HG03039 (cell line): ENCODE measurements at regions not wholly inside any gene's neighbourhood (a gene's known extent, or its start where the extent isn't known, plus 50 kb on each side); places are given as distances from the start of the nearest gene placed in this dataset.
"Not testable (repeated sequence)": the region's sequence is repeated elsewhere in the genome, so short reads cannot be mapped to it uniquely, and the experiment has no call there.

ENCODE experiments used
- ATAC-seq: cut with Tn5 transposase; IDR thresholded peaks from one replicate; pipeline ENCODE4 v1.9.1; 2021; ENCODE audit warnings: mild to moderate bottlenecking, moderate library complexity; ENCODE audit not compliant: unreplicated experiment

- peak; percentile 65 for ATAC-seq
Measured at GRCh38 chr12:47312808-47313426, 233.2 kb upstream of the AMIGO2 start.

- no peak for ATAC-seq
Measured at GRCh38 chr12:47312147-47312546, 232.4 kb upstream of the AMIGO2 start.

- no peak for ATAC-seq
Measured at GRCh38 chr12:47311568-47311967, 231.8 kb upstream of the AMIGO2 start.

DNA sequence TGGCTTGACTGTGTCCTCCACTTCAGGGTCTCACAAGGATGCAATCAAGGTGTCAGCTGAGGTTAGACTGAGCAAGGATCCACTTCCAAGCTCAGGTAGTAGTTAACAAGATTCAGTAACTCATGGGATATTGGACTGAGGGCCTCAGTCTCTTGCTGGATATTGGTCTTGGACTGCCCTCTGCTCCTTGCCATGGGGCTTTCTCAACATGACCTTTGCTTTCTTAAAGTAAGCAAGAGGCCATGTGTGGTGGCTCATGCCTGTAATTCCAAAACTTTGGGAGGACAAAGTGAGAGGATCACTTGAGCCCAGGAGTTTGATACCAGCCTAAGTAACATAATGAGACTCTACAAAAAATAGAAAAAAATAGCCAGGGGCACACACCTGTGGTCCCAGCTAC is 231.3 kb upstream of the AMIGO2 start:
- no peak for ATAC-seq

- no peak for ATAC-seq
Measured at GRCh38 chr12:47308672-47309071, 228.9 kb upstream of the AMIGO2 start.

GRCh38 chr12:47307680-47308399 is 228.1 kb upstream of the AMIGO2 start:
- peak; percentile 77 for ATAC-seq

- not testable (repeated sequence) for ATAC-seq
Measured at GRCh38 chr12:47306773-47307679, 227.3 kb upstream of the AMIGO2 start.

DNA sequence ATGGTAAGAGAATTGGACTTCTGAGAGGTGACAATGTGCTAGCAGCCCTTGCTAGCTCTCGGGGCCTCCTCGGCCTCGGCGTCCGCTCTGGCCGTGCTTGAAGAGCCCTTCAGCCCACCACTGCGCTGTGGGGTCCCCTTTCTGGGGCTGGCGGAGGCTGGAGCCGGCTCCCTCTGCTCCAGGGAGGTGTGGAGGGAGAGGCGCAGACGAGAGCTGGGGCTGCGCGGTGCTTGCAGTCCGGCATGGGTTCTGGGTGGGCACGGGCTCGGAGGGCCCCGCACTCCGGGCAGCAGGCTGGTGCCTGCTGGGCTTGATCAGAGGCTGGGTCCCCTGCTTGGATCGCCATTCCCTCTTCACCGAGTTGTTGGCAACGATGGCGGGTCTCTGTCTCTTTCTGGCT is 226.4 kb upstream of the AMIGO2 start:
- ATAC-seq: no peak

DNA sequence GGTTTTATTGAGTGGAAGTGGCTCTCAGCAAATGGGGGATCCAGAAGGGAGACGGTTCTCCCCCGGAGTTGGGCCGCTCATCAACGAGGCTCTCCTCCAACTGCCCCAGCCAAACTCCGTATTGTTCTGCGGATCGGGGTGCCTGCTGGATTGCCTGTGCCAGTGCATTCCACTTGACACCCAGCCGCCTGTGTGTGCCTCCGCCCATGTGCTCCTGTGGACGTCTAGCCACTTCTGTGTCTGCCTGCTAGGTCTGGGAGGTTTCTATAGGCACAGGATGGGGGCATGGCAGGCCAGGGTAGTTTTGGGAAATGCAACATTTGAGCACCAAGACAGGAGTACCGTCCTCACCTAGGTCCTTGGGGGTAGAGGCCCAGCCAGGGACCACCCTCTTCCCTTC is 225.7 kb upstream of the AMIGO2 start:
- ATAC-seq: no peak

DNA sequence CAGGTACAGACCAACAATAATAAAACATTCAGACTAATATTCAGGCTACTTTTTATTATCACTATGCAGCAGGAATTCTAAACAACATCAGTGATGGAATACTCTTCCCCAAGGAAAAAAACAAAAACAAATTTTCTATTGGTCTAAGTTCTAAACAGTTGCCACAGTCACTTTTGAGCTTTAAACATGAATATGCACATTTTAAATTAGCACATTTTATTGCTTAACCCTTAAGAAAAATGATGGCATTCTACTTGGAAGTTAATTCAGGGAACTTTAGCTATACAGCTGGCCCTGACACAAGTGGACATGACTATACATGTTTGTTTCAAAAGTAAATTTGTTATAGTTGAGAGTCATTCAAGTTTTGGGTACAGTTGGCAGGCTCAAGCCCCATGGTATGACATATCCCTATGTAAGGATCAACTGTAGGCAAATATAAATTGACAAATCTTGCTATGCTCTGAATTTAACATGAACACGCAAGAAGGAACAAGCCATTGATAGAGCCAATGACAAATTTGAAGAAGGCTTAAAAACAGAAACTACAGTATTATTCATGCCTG is 224.3 kb upstream of the AMIGO2 start:
- no peak for ATAC-seq

DNA sequence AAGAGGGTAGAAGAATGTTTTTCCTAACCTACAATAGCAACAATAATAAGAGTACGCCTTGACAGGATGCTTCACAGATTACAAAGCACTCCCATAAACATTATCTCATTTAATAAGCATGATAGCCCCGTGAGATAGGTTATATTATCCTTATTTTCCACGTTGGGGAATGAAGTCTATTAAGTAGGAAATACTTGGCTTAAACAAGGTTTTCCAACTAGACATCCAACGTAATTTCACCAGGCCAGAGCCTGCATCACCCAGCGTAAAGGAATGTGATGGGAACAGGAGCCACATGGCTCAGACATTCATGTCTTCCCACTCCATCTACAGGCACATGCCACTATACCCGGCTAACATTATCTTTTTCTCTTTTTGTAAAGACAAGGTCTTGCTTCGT is 223.4 kb upstream of the AMIGO2 start:
- no peak for ATAC-seq

DNA sequence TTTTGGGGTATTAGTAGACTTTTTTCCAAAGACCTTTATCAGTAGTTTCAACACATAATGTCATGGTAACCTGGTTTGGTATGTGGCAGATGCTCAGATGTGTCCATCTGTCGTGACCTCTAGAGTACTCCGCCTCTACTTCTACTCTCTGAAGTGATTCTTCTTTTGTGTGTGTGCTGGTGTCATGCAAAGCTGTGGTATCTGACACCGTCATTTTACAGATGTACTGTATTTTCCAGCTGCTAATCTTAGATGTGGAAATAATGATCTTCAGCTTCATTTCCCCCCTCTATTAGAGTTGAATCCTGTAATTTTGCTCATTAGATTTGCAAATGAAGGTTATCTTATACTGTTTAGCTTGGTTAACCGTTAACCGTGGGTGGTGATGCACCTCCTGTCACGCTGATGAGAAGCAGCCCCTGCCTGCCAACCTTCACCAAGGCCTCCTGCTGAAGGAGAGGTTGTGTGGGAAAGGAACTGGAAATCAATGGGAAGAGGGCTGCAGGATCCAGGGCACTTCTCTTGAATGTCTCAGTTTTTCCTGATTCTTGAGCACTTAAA is 222.4 kb upstream of the AMIGO2 start:
- ATAC-seq: peak; percentile 65

DNA sequence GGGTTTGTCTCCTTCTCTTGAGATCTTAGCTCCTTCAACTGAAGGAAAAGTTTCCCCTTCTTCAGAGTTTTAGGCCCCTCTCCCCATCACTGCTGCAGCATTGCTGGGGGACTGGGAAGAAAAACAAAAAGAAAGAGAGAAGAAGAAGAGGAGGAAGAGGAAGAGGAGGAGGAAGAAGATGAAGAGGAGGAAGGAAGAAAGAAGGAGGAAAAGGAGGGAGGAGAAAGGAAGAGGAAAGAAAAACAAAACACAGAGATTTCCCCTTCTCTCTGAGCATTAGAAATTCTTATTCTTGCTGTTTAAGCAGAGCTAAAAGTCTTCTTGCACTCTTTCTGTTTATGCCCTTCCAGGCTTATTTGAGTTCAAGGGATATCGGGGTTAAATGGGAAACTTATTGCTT is 219.8 kb upstream of the AMIGO2 start:
- ATAC-seq: no peak

GRCh38 chr12:47297993-47298392 is 218.2 kb upstream of the AMIGO2 start:
- ATAC-seq: no peak

- no peak for ATAC-seq
Measured at GRCh38 chr12:47296828-47297227, 217.1 kb upstream of the AMIGO2 start.

- ATAC-seq: no peak
Measured at GRCh38 chr12:47293406-47293805, 213.6 kb upstream of the AMIGO2 start.

DNA sequence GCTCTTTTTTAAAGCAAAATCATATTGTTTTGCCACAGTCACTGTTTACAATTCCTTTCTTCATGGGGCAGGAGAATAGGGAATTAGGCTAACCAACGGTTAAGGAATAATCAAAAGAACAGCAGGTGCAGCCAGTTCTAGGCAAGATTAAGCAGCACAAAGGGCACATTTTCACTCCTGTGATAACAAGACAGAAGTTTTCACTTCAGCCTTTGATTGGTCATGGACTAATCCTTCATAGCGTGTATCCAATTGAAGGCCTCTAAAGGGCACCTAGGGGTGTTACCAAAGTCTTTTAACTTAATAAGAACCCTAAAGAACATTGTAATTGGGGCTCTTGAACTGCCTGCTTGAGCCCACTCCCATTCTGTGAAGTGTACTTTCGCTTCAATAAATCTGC is 206.9 kb upstream of the AMIGO2 start:
- ATAC-seq: no peak
